GM12872 (cell line): ENCODE measurements at regions not wholly inside any gene's neighbourhood (a gene's known extent, or its start where the extent isn't known, plus 50 kb on each side); places are given as distances from the start of the nearest gene placed in this dataset.

Experiments
- TF ChIP-seq, protein P1 (sequence below): IDR thresholded peaks from 3 replicates; pipeline ENCODE4 v1.5.1; 2011; ENCODE audit warnings: low read depth, mild to moderate bottlenecking, low read length, moderate library complexity; ENCODE audit not compliant: insufficient read depth

DNA sequence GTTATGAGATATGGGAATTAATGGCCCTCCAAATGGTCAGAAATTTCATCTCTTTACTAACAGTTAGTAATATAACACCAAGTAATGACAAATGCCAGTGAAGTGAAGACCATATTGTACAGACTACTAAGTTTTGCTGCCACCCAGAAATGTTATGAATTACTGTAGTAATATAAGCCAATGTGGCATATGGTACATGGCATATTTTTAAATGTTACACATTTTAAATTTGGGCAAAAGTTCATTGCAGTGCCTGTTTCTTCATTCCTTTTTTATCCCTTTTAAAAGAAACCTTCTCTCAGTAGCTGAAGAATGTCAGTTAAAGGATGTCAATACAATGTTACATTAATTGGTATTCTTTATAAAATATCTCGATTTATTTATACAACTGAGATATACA is 626.5 kb upstream of the SLC8A1 start:
- TF ChIP-seq, protein P1, sequence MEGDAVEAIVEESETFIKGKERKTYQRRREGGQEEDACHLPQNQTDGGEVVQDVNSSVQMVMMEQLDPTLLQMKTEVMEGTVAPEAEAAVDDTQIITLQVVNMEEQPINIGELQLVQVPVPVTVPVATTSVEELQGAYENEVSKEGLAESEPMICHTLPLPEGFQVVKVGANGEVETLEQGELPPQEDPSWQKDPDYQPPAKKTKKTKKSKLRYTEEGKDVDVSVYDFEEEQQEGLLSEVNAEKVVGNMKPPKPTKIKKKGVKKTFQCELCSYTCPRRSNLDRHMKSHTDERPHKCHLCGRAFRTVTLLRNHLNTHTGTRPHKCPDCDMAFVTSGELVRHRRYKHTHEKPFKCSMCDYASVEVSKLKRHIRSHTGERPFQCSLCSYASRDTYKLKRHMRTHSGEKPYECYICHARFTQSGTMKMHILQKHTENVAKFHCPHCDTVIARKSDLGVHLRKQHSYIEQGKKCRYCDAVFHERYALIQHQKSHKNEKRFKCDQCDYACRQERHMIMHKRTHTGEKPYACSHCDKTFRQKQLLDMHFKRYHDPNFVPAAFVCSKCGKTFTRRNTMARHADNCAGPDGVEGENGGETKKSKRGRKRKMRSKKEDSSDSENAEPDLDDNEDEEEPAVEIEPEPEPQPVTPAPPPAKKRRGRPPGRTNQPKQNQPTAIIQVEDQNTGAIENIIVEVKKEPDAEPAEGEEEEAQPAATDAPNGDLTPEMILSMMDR, result no peak

DNA sequence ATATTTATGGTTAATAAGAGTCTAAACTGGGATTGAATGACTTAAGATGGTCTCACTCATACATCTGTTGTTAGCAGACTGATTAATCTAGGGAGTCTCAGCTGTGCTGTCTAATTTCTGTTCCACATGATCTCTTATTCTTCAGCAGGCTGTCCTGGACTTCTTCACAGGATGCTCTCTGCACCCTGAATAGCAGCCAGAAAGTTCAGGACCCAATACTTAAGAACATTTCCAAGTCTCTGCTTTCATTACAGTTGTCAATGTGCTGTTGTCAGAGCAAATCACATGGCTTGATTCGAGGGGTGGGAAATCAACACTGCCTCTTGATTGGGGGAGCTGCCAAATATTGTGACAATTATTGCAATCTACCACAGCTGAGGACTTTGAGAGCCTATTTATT is 627.1 kb upstream of the SLC8A1 start:
- TF ChIP-seq, protein P1, result no peak

- TF ChIP-seq, protein P1, result no peak
Measured at GRCh38 chr2:41084321-41084720, 632.4 kb upstream of the SLC8A1 start.

DNA sequence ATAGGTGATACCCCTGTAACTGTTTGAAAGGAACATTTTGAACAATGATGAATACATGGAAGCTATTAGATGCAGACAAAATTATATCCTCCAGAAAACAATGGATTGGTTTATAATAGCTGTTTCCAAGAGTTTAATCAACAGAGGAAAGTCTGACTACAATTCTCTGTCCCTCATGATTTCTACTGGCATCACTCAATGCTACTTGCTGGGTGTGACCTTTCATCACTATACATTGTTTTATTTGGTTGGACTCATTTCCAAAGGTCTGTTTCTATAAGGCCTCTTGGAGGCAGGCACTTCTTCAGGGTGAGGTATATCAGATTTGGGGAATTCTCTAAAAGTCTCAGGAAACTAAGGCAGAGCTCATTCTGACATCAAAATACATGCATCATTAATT is 636.1 kb upstream of the SLC8A1 start:
- TF ChIP-seq, protein P1, result no peak

DNA sequence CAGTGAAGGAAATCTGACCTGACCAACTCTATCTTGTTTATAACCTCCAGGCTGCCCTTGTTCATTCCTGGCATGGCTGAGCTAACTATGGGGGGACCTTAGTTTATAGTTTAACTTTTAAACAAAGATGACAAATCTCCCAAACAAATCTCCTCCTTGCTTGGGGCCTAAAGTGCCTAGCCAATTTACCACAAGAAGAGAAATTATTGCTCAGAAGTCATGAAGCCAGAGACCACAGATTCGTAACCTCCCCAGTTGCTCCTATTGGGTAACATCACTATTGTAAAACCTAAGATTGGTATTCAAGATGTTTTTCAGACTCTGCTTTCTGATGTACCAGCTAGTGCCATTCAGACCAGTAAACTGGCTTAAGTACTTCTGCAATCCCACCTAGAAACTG is 649.4 kb upstream of the SLC8A1 start:
- TF ChIP-seq, protein P1, result no peak

DNA sequence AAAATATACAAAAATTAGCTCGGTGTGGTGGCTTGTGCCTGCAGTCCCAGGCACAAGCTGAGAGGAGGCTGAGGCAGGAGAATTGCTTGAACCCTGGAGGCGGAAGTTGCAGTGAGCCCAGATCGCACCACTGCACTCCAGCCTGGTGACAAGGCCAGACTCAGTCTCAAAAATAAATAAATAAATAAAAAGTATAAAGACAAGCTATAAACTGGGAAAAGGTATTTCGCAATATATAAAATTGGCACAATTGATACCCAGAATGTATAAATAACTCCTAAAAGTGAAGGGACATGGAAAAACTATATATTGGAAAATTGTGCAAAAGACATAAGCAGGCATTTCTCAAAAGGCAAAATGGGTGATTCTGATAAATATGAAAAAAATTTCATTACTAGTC is 657.9 kb upstream of the SLC8A1 start:
- TF ChIP-seq, protein P1, result no peak

- TF ChIP-seq, protein P1, result no peak
Measured at GRCh38 chr2:41111836-41112627, 660.1 kb upstream of the SLC8A1 start.
